ENCODE measurements at regions not wholly inside any gene's neighbourhood (a gene's known extent, or its start where the extent isn't known, plus 50 kb on each side); places are given as distances from the start of the nearest gene placed in this dataset.

- TF ChIP-seq, protein P1, sequence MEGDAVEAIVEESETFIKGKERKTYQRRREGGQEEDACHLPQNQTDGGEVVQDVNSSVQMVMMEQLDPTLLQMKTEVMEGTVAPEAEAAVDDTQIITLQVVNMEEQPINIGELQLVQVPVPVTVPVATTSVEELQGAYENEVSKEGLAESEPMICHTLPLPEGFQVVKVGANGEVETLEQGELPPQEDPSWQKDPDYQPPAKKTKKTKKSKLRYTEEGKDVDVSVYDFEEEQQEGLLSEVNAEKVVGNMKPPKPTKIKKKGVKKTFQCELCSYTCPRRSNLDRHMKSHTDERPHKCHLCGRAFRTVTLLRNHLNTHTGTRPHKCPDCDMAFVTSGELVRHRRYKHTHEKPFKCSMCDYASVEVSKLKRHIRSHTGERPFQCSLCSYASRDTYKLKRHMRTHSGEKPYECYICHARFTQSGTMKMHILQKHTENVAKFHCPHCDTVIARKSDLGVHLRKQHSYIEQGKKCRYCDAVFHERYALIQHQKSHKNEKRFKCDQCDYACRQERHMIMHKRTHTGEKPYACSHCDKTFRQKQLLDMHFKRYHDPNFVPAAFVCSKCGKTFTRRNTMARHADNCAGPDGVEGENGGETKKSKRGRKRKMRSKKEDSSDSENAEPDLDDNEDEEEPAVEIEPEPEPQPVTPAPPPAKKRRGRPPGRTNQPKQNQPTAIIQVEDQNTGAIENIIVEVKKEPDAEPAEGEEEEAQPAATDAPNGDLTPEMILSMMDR (optimal IDR thresholded peaks at IDR 0.05 in 1 of 3, IDR thresholded peaks at IDR 0.05 in 1 of 3, conservative IDR thresholded peaks at IDR 0.05 in 1 of 3; ENCODE audit: extremely low read depth in 1 of 3, insufficient read depth in 2 of 3, low read length in 3 of 3), result no peak
- TF ChIP-seq EZH2 (IDR thresholded peaks at IDR 0.05; ENCODE audit: low read length), result no peak
Measured at GRCh38 chr10:62619413-62619738, 185.1 kb upstream of the ADO start.
